ENCODE measurements at regions not wholly inside any gene's neighbourhood (a gene's known extent, or its start where the extent isn't known, plus 50 kb on each side); places are given as distances from the start of the nearest gene placed in this dataset.

GRCh38 chr4:128596853-128597252 is 212.6 kb upstream of the JADE1 start:
- TF ChIP-seq POLR2AphosphoS5 (IDR thresholded peaks at IDR 0.05; ENCODE audit: borderline replicate concordance, low read depth, low read length) (no peak), EZH2 (IDR thresholded peaks at IDR 0.05) (no peak), FOXP2 (optimal IDR thresholded peaks at IDR 0.05; ENCODE audit: control extremely low read depth, extremely low read length, insufficient read depth) (no peak)
